ENCODE measurements at regions not wholly inside any gene's neighbourhood (a gene's known extent, or its start where the extent isn't known, plus 50 kb on each side); places are given as distances from the start of the nearest gene placed in this dataset.

DNA sequence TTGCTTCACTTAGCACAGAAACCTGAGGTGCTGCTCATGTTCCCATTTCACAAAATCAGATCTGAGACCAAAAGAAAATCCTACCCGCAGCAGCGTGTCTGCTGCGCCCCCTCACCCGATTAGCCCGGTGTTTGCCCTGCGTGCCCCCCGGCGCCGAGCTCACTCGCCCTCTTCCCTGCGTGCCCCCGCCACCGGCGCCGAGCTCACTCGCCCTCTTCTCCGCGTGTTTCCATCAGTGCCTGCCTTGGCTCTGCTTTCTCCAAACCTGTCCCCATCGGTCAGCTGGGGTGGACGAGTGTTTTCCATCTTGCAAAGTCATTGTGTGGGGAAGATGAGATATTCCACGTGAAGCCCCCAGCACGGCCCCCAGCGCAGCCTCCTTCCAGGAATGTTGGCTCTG is 225.3 kb upstream of the PITRM1 start:
- TF ChIP-seq, protein P1, sequence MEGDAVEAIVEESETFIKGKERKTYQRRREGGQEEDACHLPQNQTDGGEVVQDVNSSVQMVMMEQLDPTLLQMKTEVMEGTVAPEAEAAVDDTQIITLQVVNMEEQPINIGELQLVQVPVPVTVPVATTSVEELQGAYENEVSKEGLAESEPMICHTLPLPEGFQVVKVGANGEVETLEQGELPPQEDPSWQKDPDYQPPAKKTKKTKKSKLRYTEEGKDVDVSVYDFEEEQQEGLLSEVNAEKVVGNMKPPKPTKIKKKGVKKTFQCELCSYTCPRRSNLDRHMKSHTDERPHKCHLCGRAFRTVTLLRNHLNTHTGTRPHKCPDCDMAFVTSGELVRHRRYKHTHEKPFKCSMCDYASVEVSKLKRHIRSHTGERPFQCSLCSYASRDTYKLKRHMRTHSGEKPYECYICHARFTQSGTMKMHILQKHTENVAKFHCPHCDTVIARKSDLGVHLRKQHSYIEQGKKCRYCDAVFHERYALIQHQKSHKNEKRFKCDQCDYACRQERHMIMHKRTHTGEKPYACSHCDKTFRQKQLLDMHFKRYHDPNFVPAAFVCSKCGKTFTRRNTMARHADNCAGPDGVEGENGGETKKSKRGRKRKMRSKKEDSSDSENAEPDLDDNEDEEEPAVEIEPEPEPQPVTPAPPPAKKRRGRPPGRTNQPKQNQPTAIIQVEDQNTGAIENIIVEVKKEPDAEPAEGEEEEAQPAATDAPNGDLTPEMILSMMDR (IDR thresholded peaks at IDR 0.05), result no peak
- no peak for TF ChIP-seq POLR2A (IDR thresholded peaks at IDR 0.05)
